CD4-positive, alpha-beta T cell treated with Interleukin-2 at 100 ng/mL for 4 hours (primary cell): ENCODE measurements at regions not wholly inside any gene's neighbourhood (a gene's known extent, or its start where the extent isn't known, plus 50 kb on each side); places are given as distances from the start of the nearest gene placed in this dataset.

Experiments used
- DNase-seq: peaks from one replicate; pipeline ENCODE4 v3.0.0-alpha.2; 2020; ENCODE audit warnings: low spot score

DNA sequence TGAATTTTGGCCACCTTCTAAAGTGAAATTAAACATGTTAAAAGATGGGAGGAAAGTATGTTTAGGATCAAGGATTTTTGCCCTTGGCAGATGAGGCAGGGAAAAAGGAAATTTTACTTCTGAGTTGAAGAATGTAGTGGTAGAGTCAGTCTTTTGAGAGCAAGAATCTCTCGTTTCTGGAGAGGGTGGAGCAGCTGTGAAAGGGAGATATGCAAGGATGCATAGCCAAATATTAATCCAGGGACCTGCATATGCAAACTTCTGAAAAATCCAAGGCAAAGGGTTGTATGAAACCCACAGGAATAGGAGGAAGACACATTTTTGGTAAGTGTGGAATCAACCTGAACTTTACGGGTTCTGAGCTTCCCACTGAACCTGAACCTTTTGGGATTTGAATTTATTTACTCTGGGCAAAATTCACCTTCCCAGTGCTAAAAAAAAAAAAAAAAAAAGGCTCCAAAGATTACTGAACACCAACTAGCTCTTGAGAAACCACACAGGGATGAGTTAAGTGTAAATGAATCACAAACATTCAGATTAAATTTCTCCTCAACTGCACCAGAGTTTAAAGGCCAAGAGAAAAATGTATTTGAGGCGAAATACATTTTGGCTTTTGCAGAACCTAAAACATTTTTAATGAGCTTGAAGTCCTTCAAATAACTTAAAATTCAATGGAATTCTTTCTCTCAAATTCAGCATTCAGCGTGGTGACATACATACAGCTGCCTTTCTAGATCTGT, 187.1 kb upstream of the CDKN3 start:
- DNase-seq = no peak

DNA sequence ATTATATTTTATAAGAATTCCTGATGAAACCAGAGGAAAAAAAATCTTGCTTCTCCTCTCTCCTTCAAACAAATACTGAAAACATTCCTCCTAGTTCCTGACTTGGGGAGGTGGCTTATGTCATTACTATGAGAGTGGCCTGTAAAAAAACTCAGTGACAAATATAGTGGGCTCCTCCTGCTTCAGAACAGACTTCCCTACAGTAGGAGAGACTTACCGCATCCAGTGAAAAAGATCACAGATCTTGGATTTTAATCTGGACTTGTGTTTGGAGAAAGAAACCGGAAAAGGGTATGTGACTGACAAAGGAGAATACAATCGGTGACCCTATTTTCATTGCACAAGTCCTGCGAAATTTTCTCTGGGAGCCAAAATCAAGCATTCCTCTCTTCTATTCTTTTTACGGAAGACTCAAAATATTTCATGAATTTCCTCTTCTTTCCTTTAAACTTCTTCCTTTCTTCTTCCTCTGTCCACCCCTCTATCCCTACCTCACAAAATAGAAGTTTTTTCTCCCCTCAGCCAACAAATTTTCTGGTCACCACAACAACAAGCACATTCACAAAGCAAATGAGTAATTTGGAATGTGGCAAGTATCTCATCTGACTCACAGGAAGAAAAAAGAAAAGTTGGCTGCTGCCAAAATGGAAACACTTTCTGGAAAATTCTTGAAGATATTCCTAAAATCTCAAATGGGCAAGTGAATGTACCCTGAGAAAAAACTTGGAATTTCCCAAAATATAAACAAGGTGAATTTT, 185.1 kb upstream of the CDKN3 start:
- DNase-seq = no peak

DNA sequence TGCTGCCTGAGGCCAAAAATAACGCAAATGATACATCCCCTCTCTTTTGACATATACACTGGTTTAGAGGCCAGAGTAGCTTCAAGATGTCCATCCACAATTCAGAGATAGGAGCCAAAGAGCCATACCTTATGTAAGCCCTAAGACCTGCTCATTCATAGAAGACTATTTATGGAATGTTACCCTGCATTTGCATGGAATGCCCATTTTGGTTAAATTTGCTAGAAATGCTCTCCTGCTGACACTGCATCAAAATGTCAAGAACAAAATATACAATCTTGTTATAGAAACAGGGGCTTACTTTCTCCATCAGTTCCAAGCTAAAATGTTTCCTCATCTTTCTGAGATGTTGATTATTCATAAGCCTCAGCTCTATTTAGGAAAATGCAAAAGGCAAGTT, 183.3 kb upstream of the CDKN3 start:
- no peak for DNase-seq

DNA sequence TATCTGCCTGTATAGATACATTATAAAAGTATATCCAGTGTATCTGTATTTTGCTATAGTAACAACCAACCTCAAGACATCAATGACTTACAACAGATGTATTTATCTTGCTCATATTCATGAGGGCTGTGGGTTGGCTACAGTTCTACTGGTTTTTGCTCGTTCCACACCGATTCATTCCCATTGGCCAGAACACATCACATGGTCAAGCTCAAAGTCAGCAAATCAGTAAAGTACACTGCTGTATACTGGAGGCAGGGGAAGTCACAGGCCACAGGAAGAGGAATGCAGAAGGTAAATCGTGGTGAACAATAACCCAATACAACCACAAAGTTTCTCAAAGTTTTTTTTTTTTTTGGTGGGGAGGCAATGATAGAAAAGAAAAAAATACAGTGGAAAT, 180.0 kb upstream of the CDKN3 start:
- DNase-seq = no peak

DNA sequence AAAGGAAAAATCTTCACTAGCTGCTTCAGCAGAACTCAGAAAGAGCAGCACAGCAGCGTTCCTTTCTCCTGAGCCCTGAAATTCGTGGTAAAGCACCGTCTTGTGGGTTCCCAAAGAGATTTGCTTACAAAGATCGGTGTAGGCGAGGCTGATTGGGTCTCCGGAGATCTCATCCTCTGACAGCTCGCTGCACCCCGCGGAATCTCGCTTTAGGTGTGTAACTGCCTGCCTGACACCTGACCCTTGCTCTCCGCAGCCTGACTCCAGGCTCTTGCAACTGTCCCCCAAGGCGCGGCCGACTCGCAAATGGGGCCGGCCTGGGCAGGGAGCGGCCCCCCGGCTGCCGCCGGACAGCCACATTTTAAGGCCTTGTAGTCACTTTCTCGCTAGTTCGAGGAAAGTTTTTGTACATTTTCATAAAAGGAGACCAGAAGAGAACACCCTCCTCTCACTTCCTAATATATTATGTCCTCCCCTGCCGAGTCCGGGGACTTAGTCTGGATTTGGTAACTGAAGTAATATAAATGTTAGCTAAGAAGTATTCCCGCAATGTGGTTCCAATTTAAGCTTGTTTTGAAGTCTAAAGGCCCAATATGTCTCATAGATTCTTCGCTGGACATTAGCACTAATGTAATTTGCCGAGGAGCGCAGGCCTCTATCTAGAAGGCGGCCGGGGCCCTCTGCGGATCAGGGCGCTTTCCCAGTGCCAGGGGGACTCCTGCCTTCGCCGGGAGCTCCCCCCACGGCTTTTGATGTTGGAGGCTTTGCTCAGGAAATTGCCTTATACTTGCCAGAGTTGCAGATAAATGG, 177.3 kb upstream of the CDKN3 start:
- no peak for DNase-seq

DNA sequence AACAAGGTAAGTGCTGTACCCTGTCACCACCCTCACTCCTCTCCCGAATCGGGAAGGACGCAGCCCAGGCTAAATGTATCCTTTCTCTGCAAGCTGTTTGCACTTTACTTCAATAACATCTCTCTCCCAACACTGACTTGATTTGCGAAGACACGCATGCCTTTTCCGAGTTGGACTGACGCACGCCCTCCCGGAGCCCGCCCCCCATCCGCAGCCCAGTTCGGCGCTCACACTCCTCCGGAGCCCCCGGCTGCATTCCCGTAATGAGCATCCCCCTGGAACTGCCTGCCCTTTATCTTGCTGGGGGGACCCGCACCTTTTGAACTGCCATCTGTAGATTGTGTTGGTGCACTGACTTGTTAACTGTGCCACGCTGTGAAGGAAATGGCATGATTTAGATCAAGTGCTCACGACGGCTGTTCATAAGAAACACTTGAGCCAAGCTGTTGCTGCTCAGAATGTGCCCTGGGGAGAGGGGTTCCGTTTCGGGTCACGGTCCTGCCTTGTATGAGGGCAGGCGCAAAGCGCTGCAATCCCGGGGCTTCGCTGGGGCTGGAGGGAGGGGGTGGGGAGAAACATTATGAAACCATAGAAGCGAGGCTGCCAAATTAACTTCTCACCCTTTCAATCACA, 176.6 kb upstream of the CDKN3 start:
- no peak for DNase-seq

DNA sequence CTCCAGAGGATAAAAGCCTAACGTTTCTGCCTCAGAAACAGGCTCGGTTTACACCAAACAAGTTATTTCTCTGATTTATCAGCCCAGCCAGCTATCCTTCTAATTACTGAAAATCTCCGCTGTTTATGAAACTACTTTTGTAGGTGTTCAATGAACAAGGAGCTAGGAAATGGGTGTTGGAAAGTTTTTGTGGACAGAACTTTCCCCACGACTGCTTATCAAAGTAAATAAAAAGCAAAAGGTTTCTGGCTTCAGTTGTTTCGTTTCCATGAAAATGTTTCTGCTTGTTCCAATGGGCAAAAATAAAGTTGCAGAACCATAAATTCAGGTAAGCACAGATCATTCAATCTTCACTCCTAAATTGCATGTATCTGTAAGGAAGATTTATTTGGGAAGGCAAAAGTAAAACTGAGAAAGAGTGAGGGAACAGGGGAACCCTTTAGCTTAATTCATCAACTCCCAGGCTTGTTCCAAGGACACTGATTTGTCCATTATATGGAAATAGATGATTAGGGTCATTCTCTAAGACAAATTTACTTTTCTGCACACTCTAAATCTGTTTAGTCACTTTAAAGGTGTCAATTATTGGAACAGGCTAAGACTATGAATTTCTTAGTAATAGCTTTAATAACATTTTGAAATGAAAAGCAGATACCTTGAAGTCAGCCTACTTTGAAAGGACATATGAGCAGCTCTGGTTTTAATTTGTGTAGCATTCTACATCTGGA, 175.9 kb upstream of the CDKN3 start:
- DNase-seq = no peak

DNA sequence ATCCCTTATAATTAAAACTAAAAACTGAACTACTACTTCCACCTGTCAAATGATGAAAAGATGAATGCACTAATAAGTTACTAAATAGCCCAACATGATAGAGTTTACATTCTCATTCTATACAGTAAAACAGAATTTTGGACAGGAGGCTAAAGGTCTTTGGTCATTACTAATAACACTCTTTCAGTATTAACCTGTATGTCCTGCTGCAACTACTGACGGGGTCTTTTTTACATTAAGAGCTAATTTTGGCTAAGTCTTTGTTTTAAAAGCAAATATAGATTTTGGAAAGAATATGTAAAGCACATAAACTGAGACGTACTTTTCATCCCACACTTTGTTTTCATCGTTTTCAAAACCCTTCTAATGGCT, 175.4 kb upstream of the CDKN3 start:
- no peak for DNase-seq

DNA sequence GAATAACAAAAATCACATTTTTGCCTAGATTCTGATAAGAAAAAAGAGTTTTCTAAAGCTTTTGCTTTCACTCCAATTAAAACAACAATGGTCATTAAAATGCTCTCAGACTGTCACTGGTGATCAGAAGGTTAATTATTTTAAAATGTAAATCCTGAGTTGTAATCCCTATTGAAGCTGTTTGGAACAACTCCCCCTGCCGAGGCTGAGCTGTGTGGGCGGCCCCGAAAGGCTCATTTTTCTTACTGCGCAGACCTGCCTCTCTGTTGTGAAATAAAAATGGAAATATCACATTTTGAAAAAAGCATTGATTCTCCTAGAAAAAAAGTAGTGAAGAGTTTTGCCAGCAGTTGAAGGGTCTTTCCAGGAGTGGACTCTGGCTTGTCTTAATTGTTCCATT, 174.8 kb upstream of the CDKN3 start:
- no peak for DNase-seq

DNA sequence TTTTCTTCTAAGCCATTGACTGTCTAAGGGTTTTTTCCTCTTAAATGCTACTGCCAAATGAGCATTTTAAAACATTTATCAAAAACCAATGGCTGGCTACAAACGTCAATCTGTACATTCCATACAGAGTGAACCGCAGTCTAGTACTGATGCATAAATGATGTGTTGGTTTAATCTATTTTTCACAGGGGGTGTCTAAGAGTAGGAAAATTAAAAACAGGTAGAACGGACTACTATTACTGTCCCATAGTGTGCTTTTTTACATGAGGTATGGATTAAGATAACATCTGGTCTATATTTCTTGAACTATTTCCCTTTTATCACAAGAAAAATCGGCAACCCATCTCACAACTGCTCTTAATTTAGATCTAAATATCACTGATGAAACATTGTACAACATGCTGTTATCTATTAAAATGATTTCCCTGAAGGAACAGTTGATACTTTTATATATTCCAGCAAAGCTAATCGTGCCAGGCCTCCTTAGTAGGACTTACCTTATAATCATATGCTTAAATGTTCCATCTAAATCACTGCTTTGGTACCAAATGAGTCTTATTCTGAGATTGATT, 172.9 kb upstream of the CDKN3 start:
- DNase-seq = no peak

DNA sequence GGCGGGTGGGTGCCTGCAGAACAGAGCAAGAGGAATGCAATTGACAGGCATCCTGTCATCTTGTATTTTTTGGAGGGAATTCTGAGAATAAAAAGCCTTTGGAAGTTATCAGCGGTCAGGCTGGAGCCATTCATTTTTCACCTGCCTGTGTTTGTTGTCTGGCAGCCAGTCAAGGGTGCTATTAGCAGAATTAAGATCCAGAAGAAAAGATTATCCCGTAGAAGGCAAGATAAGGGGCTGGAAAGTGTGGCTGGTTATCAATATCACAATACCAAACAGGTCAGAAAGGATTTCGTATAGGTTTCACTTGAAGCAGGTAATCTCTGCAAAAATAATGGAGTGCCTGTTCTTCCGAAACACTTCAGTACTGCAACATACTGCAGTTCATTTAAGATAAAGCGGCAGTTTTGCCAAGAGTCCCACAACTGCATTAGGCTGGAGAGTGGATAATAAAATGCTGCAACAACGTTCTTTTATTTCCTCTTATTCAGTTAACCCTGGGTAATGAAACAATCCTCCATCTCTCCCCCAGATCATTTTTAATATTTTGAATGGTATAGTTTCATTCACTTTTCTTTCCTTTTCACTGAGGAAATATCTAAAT, 171.2 kb upstream of the CDKN3 start:
- DNase-seq = no peak

DNA sequence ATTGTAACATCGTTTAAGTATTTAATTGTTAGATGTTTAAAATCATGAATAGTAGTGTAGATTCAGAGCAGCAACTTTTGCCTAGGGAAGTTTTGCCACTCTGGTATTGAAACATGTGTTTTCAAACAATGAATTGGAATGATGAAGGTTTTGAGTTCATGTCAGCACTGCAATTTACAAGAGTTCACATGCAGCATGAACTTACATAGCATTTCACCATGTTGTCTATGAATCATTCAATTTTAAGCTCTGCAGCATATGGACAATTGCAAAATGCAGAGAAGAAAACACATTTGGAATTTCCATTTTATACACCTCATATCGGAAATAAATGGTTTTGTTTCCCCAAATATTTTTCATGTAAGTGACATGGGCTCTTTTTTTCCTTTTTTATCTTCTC, 170.7 kb upstream of the CDKN3 start:
- no peak for DNase-seq

DNA sequence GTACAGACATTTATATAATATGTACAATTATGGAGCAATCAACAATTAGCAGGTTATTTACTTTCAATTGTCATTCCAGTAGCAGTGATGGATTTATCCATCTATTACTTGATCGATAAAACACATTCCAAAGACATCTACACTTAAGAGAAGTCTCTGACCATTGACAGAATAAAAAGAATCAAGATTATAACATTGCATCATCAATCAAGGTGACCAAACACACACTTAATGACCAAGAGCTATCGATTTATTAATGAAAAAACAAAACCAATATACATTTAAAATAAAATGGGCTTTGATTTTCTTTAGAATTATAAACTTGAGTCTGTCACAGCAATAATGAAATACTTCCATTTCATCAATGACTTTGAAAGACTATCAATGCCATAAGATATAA, 170.2 kb upstream of the CDKN3 start:
- DNase-seq = no peak

DNA sequence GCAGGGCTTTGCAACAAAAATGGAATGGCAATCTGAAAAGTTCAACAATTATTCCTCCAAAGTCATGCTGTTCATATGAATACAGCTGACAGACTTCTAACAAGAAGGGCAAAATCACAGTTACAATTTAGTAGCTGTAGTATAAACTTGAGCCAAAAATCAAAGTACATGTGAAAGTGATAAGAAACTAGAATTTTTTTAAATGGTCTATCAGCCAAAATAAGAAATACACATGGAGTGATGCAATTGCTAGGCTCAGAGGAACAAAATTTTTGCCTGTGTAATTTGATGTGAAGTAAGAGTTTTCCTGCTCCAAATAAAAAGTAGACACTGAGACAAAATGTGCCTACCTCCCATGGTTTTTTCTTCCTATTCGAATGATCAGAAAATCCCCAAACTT, 167.7 kb upstream of the CDKN3 start:
- DNase-seq = no peak

DNA sequence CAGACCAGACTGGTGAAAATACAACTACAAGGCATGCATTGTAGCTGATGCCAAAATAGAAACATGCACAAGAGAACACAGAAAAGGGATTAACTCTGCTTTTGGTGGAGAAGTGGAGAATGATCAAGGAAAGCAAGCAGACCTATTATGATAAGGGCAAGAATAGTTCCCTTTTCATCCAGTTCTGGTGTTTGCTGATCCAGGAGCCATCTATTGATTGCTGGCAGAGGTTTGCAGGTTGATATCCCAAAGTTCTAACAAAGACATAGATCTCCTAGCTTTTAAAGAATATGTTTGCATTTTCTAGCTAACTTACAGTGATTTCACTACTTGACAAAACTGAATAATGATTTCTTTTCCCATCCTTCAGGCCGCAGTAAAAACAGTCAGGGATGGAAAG, 166.2 kb upstream of the CDKN3 start:
- DNase-seq = no peak

DNA sequence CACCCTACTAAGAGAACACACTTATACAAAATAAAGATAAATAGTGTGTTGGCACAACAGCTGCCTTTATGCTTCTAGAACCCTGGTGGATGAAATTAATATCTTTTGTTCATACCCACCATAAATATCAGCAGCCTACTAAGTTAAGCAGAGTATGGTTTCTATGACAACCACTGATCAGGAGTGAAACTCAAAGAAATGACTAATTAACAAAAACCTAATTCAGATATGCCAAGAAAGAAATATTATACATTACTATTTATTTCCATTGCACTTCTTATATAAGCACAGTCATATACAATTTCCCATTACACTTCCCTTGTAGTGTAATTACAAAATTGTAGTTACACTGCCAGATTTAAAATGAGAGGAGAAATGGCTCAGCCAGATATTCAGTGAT, 164.1 kb upstream of the CDKN3 start:
- DNase-seq = no peak

DNA sequence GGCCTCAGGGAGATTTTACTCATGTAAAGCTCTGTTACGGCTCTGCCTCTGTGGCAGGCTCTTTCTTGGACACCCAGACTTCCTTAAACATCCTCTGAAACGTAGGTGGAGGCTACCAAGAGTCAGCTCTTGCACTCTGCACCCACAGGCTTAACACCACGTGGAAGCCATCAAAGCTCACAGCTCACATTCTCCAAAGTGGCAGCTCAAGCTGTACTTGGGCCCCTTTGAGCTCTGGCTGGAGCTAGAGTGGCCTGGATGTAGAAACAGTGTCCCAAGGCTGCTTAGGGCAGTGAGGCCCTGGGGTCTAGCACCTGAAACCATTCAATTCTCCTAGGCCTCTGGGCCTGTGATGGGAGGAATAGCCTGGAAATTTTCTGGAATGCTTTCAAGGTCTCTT, 155.3 kb upstream of the CDKN3 start:
- DNase-seq = no peak

DNA sequence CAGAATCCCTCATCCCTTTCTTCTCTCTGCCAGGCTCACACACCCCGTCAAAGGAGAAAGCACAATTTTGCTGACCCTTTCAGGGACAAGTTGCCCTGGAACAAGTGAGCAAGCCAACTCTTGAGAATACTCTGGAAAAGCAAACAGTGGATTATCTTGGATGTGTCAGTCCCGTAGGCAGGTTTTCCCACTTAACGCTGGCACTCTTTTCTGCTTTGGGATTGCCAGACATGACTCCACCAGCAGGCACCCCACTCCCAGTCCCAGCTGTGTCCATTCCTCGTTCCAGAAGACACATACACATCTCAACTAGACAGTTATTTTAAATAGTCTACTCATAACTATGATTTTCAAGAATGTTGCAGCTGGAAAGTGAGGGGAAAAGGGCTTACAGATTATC, 145.5 kb upstream of the CDKN3 start:
- no peak for DNase-seq

DNA sequence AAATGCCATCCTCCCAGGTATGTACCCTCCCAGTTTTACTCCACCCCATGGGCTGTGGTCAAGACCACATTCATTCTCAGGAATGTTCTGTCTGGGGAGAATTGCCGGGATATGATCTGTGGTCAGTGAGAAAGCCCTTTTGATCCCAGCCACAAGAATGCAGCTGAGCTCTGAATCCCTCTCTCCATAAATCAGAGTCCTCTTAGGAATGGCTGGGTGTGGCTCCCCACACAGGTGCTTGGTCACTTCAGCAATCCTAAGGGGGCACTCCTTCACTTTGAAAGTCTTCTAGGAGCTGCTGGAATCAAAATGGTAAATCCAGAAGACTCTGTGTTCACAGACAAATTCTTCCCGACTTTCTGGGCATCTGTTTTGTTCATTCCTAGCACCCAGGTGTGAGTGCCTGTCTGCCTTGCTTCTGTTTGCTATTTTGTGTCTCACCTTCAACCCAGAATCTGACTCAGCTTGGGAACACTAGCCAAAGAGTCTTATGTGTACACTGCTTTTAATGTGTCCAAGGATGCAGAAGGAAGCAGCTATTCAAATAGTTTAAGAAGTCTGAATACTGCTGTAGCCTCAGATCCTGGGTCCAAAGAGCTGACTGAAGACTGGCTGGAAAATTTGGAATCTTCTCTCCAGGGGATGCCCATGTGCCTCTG, 144.6 kb upstream of the CDKN3 start:
- no peak for DNase-seq

DNA sequence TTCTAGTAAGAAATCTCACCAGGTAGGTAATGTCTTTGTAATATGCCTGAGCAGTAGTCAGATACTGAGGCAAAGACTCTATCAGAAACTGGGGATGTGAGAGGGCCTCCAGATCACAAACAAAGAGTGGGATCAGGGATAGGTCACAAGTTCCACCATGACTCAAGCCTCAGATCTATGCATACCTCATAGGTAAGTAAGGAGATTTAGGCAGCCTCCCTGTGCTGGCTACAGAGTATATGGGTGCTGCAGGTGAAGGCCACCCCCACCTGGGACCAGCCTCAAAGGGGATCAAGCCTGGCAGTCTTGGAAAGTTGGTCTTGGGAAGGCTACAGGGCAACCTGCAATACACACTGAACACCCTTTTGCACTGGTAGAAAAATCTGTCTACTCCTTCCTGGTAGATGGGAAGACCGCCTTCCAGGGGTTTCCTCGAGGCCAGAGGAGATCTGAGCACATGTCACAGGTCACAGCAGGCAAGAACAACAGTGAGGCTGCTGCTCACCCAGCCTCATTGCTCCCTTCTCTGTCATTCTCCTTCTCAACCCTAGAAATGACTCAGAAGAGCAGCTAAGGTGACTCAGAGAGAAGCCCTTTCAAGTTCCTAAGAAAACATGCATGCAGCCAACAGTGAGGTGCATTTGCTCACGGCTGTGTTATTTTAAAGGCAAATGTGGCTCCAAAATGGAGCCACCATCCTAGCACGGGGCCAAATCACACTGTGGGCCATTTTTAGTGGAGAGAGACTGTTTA, 143.4 kb upstream of the CDKN3 start:
- no peak for DNase-seq
